Testis (tissue), 2 donors: ENCODE measurements at regions not wholly inside any gene's neighbourhood (a gene's known extent, or its start where the extent isn't known, plus 50 kb on each side); places are given as distances from the start of the nearest gene placed in this dataset.

ENCODE experiments used
- POLR2A ChIP-seq: fragments of 450-650 bp; IDR thresholded peaks from one replicate; pipeline ENCODE4 v1.6.1; 2017; ENCODE audit warnings: antibody characterized with exemption, mild to moderate bottlenecking, moderate library complexity
- TF ChIP-seq, protein P1 (sequence below), 3 experiments: fragments of 450-650 bp in 2 of 3; fragments of 200-600 bp in 1 of 3; sonication (generic) in 1 of 3; IDR thresholded peaks; one replicate each; pipeline ENCODE4 v1.5.1; 2016 to 2019; ENCODE audit warnings: antibody characterized with exemption in 3 of 3, mild to moderate bottlenecking in 2 of 3, moderate library complexity in 1 of 3

DNA sequence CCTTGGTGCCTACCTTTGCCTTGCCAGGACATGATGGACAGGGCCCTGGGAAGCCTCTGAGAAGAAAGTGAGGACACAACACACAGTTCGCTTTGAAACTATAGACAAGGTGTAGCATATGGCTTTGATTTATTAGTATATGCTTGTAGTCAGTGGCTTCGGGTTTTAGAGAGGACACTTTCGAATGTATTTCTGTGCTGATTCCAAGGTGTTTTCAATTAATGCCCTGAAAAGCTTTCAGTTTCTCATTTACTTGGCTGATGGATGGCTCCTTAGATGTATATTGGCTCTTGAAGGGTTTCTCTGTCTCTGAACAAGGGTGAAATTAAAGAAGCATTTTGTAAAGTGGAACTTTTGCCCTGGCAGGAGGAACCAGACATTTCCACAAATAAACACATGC, 106.9 kb downstream of the POSTN start:
- TF ChIP-seq, protein P1, sequence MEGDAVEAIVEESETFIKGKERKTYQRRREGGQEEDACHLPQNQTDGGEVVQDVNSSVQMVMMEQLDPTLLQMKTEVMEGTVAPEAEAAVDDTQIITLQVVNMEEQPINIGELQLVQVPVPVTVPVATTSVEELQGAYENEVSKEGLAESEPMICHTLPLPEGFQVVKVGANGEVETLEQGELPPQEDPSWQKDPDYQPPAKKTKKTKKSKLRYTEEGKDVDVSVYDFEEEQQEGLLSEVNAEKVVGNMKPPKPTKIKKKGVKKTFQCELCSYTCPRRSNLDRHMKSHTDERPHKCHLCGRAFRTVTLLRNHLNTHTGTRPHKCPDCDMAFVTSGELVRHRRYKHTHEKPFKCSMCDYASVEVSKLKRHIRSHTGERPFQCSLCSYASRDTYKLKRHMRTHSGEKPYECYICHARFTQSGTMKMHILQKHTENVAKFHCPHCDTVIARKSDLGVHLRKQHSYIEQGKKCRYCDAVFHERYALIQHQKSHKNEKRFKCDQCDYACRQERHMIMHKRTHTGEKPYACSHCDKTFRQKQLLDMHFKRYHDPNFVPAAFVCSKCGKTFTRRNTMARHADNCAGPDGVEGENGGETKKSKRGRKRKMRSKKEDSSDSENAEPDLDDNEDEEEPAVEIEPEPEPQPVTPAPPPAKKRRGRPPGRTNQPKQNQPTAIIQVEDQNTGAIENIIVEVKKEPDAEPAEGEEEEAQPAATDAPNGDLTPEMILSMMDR (IDR thresholded peaks at IDR 0.05) = no peak
- no peak for TF ChIP-seq POLR2A
